ENCODE measurements at regions not wholly inside any gene's neighbourhood (a gene's known extent, or its start where the extent isn't known, plus 50 kb on each side); places are given as distances from the start of the nearest gene placed in this dataset.

DNA sequence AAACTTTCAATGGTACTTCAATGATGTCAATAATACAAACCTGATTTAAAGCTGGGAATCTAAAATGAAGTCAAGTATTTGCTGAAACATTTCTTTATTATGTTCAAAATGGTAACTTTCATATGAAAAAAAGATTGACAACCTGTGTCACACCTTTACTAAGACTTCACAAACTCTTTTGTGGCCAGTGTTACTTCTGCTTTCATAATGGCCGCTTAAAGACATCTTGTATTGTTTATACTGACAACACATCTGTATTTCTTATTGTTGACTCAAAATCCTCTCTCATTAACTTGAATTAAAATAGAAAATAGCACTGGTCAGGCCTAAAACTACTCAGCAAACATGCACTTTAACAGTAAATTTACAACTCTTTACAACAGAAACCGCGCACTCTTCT is 312.3 kb upstream of the CNTN6 start:
- DNase-seq (no peak), ATAC-seq (no peak)
- Histone ChIP-seq H3K4me3 (no peak overlapping the region), H3K27me3 (no peaks in the 10 kb centered on the region), H3K9me3 (no peaks in the 10 kb centered on the region), H3K36me3 (no peaks in the 10 kb centered on the region), H3K27ac (no peak overlapping the region), H3K4me1 (no peaks in the 10 kb centered on the region)
- no peak for TF ChIP-seq POLR2A (IDR thresholded peaks at IDR 0.05)
- TF ChIP-seq, protein P1, sequence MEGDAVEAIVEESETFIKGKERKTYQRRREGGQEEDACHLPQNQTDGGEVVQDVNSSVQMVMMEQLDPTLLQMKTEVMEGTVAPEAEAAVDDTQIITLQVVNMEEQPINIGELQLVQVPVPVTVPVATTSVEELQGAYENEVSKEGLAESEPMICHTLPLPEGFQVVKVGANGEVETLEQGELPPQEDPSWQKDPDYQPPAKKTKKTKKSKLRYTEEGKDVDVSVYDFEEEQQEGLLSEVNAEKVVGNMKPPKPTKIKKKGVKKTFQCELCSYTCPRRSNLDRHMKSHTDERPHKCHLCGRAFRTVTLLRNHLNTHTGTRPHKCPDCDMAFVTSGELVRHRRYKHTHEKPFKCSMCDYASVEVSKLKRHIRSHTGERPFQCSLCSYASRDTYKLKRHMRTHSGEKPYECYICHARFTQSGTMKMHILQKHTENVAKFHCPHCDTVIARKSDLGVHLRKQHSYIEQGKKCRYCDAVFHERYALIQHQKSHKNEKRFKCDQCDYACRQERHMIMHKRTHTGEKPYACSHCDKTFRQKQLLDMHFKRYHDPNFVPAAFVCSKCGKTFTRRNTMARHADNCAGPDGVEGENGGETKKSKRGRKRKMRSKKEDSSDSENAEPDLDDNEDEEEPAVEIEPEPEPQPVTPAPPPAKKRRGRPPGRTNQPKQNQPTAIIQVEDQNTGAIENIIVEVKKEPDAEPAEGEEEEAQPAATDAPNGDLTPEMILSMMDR (IDR thresholded peaks at IDR 0.05) = no peak
- WGBS (ENCODE audit: insufficient coverage, low coverage, low lambda C conversion rate, missing lambda C conversion rate) = 82% methylated on average over 3 of the region's 3 CpGs
- intact Hi-C loops (cut with DNase I) = no loop called here

DNA sequence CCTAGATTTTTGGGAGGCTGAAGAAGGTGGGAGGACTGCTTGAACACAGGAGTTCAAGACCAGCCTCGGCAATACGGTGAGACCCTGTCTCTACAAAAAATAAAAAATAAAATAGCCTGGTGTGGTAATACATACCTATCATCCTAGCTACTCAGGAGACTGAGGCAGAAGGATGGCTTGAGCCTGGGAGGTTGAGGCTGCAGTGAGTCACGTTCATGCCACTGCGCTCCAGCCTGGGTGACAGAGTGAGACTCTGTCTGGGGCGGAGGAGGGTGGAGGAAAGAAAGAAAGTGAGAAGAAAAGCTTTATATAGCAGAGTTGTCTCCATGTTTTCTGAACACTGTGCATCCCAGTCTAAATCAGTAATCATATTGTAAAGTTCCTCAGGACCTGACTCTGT is 301.4 kb upstream of the CNTN6 start:
- no peak overlapping the region for H3K27ac ChIP-seq
- no peaks in the 10 kb centered on the region for H3K4me1 ChIP-seq
- 67% methylated on average over 5 of the region's 5 CpGs for WGBS (ENCODE audit: insufficient coverage, low coverage, low lambda C conversion rate, missing lambda C conversion rate)
- ATAC-seq = no peak
- H3K9me3 ChIP-seq = no peaks in the 10 kb centered on the region
- intact Hi-C loops (cut with DNase I) = no loop called here
- no peak overlapping the region for H3K4me3 ChIP-seq
- no peak for TF ChIP-seq POLR2A (IDR thresholded peaks at IDR 0.05)
- TF ChIP-seq, protein P1 (IDR thresholded peaks at IDR 0.05) = no peak
- no peak for DNase-seq
- H3K36me3 ChIP-seq = no peaks in the 10 kb centered on the region
- no peaks in the 10 kb centered on the region for H3K27me3 ChIP-seq

DNA sequence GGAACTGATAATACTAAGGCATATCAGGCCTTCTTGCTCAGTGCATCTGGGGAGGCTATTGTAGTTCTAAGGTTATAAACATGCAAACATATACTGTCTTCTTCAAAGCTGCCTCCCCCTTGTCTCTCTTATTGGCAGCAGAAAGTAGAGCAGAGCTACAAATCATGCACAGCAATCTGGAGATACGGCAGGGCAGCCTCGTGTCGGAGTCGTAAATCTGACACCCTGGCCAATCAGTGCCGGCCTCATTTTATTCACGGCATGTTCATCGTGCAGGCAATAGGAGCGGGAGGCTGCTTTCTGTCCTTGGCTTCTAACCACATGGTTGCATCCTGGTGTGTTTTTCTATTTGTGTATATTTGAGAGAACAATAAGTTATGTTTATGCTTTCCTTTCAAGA is 300.2 kb upstream of the CNTN6 start:
- no peaks in the 10 kb centered on the region for H3K9me3 ChIP-seq
- no peak overlapping the region for H3K27ac ChIP-seq
- DNase-seq (no peak), ATAC-seq (no peak)
- 59% methylated on average over 3 of the region's 8 CpGs for WGBS (ENCODE audit: insufficient coverage, low coverage, low lambda C conversion rate, missing lambda C conversion rate)
- no peaks in the 10 kb centered on the region for H3K4me1 ChIP-seq
- TF ChIP-seq, protein P1 (IDR thresholded peaks at IDR 0.05) = no peak
- TF ChIP-seq POLR2A (IDR thresholded peaks at IDR 0.05) = no peak
- no peaks in the 10 kb centered on the region for H3K27me3 ChIP-seq
- H3K4me3 ChIP-seq = no peak overlapping the region
- no peaks in the 10 kb centered on the region for H3K36me3 ChIP-seq
- intact Hi-C loops (cut with DNase I) = no loop called here

DNA sequence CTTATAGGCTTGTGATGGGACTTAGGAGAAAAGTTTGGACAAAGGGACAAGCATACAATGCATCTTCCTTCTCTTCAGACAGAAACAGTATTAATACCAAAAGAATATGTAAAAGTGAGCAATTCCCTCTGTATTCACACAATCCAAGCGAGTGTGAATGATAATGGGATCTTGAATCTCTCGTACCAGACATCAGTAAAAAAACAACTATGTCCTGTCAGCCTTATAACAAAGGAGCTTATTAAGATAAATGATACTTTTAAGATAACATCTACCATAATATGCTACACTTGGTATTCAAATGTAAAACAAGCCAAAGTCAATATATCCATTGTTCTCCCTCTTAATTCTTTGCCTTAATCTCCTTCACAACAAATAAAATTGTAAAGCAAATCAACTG is 288.6 kb upstream of the CNTN6 start:
- intact Hi-C loops (cut with DNase I) = no loop called here
- no peak for DNase-seq
- no peak for TF ChIP-seq POLR2A (IDR thresholded peaks at IDR 0.05)
- TF ChIP-seq, protein P1 (IDR thresholded peaks at IDR 0.05) = no peak
- H3K36me3 ChIP-seq = no peaks in the 10 kb centered on the region
- H3K27ac ChIP-seq = no peak overlapping the region
- no peaks in the 10 kb centered on the region for H3K4me1 ChIP-seq
- no peaks in the 10 kb centered on the region for H3K9me3 ChIP-seq
- no peak overlapping the region for H3K4me3 ChIP-seq
- WGBS (ENCODE audit: insufficient coverage, low coverage, low lambda C conversion rate, missing lambda C conversion rate) = 56% methylated on average over 2 of the region's 2 CpGs
- no peaks in the 10 kb centered on the region for H3K27me3 ChIP-seq
- ATAC-seq = no peak

DNA sequence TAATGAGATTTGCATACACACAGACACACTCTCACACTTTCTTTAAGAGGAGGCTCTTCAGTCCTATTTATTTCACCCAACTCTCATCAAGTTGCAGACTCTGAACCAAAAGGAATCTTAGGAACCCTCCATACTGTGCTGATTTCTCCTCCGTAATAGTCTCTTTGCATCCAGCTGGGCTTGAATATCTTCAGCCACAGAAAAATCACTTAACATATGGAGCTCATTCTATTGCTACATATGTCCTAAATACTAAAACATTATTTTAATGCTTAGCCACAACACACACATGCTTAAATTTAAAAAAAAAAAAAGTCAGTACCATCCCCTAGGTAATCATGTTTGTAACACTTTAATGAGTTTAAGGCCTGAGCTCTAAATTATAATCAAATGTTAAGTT is 287.5 kb upstream of the CNTN6 start:
- Histone ChIP-seq H3K4me3 (no peak overlapping the region), H3K36me3 (no peaks in the 10 kb centered on the region), H3K4me1 (no peaks in the 10 kb centered on the region), H3K27ac (no peak overlapping the region), H3K9me3 (no peaks in the 10 kb centered on the region), H3K27me3 (no peaks in the 10 kb centered on the region)
- DNase-seq = no peak
- intact Hi-C loops (cut with DNase I) = no loop called here
- 40% methylated on average over 1 of the region's 1 CpG for WGBS (ENCODE audit: insufficient coverage, low coverage, low lambda C conversion rate, missing lambda C conversion rate)
- TF ChIP-seq, protein P1 (IDR thresholded peaks at IDR 0.05) = no peak
- no peak for TF ChIP-seq POLR2A (IDR thresholded peaks at IDR 0.05)
- no peak for ATAC-seq

Data from right lobe of liver (tissue), 6 donors.